Mucosa of rectum (tissue), 2 donors: ENCODE measurements at regions not wholly inside any gene's neighbourhood (a gene's known extent, or its start where the extent isn't known, plus 50 kb on each side); places are given as distances from the start of the nearest gene placed in this dataset.

Experiments
- H3K27ac ChIP-seq, 2 donors: one replicate each; pipeline ENCODE4 v1.7.0; 2013; ENCODE audit warnings: inconsistent platforms in 2 of 2, low read depth in 2 of 2, low read length in 2 of 2
- H3K27me3 ChIP-seq, 2 donors: one replicate each; pipeline ENCODE4 v1.7.0; 2013; ENCODE audit warnings: low read length in 2 of 2; ENCODE audit not compliant: control insufficient read depth in 2 of 2, insufficient read depth in 2 of 2
- H3K36me3 ChIP-seq, 2 donors: one replicate each; pipeline ENCODE4 v1.7.0; 2013; ENCODE audit warnings: low read length in 2 of 2; ENCODE audit not compliant: control insufficient read depth in 2 of 2, insufficient read depth in 2 of 2
- H3K4me1 ChIP-seq, 2 donors: one replicate each; pipeline ENCODE4 v1.7.0; 2013; ENCODE audit warnings: low read length in 2 of 2, mild to moderate bottlenecking in 1 of 2; ENCODE audit not compliant: control insufficient read depth in 2 of 2, insufficient read depth in 2 of 2
- H3K4me3 ChIP-seq, 2 donors: one replicate each; pipeline ENCODE4 v1.7.0; 2013; ENCODE audit warnings: low read length in 2 of 2
- H3K9ac ChIP-seq, 2 donors: one replicate each; pipeline ENCODE4 v1.7.0; 2013; ENCODE audit warnings: low read length in 2 of 2, low read depth in 1 of 2, mild to moderate bottlenecking in 1 of 2
- H3K9me3 ChIP-seq, 2 donors: one replicate each; pipeline ENCODE4 v1.7.0; 2013; ENCODE audit warnings: low read length in 2 of 2; ENCODE audit not compliant: control insufficient read depth in 2 of 2
- donor health status: healthy.
- donor health status: Normal muscosa, but diverticular disease.

- H3K36me3 ChIP-seq = no peaks in the 10 kb centered on the region
- no peak overlapping the region for H3K27ac ChIP-seq
- no peak overlapping the region for H3K9ac ChIP-seq
- no peaks in the 10 kb centered on the region for H3K9me3 ChIP-seq
- no peak overlapping the region for H3K4me3 ChIP-seq
- no peaks in the 10 kb centered on the region for H3K27me3 ChIP-seq
- no peaks in the 10 kb centered on the region for H3K4me1 ChIP-seq
Measured at GRCh38 chr4:22048323-22048722, 99.8 kb upstream of the KCNIP4 start.

- no peak overlapping the region for H3K9ac ChIP-seq
- H3K4me3 ChIP-seq = no peak overlapping the region
- no peaks in the 10 kb centered on the region for H3K9me3 ChIP-seq
- H3K27ac ChIP-seq = no peak overlapping the region
- H3K27me3 ChIP-seq = no peaks in the 10 kb centered on the region
- H3K4me1 ChIP-seq = no peaks in the 10 kb centered on the region
- no peaks in the 10 kb centered on the region for H3K36me3 ChIP-seq
Measured at GRCh38 chr4:22047793-22048192, 99.2 kb upstream of the KCNIP4 start.

GRCh38 chr4:22045051-22045630 is 96.6 kb upstream of the KCNIP4 start:
- no peak overlapping the region for H3K27ac ChIP-seq
- no peaks in the 10 kb centered on the region for H3K9me3 ChIP-seq
- H3K9ac ChIP-seq = no peak overlapping the region
- no peaks in the 10 kb centered on the region for H3K27me3 ChIP-seq
- no peak overlapping the region for H3K4me3 ChIP-seq
- no peaks in the 10 kb centered on the region for H3K36me3 ChIP-seq
- no peaks in the 10 kb centered on the region for H3K4me1 ChIP-seq

- Histone ChIP-seq H3K27me3 (no peaks in the 10 kb centered on the region), H3K4me1 (no peaks in the 10 kb centered on the region), H3K4me3 (no peak overlapping the region), H3K9me3 (no peaks in the 10 kb centered on the region), H3K36me3 (no peaks in the 10 kb centered on the region), H3K27ac (no peak overlapping the region), H3K9ac (no peak overlapping the region)
Measured at GRCh38 chr4:22031423-22031822, 82.9 kb upstream of the KCNIP4 start.

- Histone ChIP-seq H3K9ac (no peak overlapping the region), H3K9me3 (no peaks in the 10 kb centered on the region), H3K4me1 (no peaks in the 10 kb centered on the region), H3K27ac (no peak overlapping the region), H3K27me3 (no peaks in the 10 kb centered on the region), H3K36me3 (no peaks in the 10 kb centered on the region), H3K4me3 (no peak overlapping the region)
Measured at GRCh38 chr4:22030881-22031280, 82.3 kb upstream of the KCNIP4 start.

GRCh38 chr4:22030307-22030706 is 81.7 kb upstream of the KCNIP4 start:
- no peak overlapping the region for H3K4me3 ChIP-seq
- H3K9ac ChIP-seq = no peak overlapping the region
- H3K27ac ChIP-seq = no peak overlapping the region
- H3K36me3 ChIP-seq = no peaks in the 10 kb centered on the region
- no peaks in the 10 kb centered on the region for H3K27me3 ChIP-seq
- H3K9me3 ChIP-seq = no peaks in the 10 kb centered on the region
- no peaks in the 10 kb centered on the region for H3K4me1 ChIP-seq

GRCh38 chr4:22029803-22030202 is 81.2 kb upstream of the KCNIP4 start:
- Histone ChIP-seq H3K4me1 (no peaks in the 10 kb centered on the region), H3K27ac (no peak overlapping the region), H3K27me3 (no peaks in the 10 kb centered on the region), H3K36me3 (no peaks in the 10 kb centered on the region), H3K4me3 (no peak overlapping the region), H3K9me3 (no peaks in the 10 kb centered on the region), H3K9ac (no peak overlapping the region)

GRCh38 chr4:22021106-22021505 is 72.5 kb upstream of the KCNIP4 start:
- Histone ChIP-seq H3K9me3 (no peaks in the 10 kb centered on the region), H3K4me1 (no peaks in the 10 kb centered on the region), H3K27ac (no peak overlapping the region), H3K9ac (no peak overlapping the region), H3K4me3 (no peak overlapping the region), H3K27me3 (no peaks in the 10 kb centered on the region), H3K36me3 (no peaks in the 10 kb centered on the region)

- Histone ChIP-seq H3K4me1 (no peaks in the 10 kb centered on the region), H3K36me3 (no peaks in the 10 kb centered on the region), H3K4me3 (no peak overlapping the region), H3K9me3 (no peaks in the 10 kb centered on the region), H3K9ac (no peak overlapping the region), H3K27ac (no peak overlapping the region), H3K27me3 (no peaks in the 10 kb centered on the region)
Measured at GRCh38 chr4:22020129-22020528, 71.6 kb upstream of the KCNIP4 start.

GRCh38 chr4:22019676-22020075 is 71.1 kb upstream of the KCNIP4 start:
- H3K27ac ChIP-seq = no peak overlapping the region
- no peaks in the 10 kb centered on the region for H3K4me1 ChIP-seq
- no peaks in the 10 kb centered on the region for H3K27me3 ChIP-seq
- no peak overlapping the region for H3K4me3 ChIP-seq
- H3K9me3 ChIP-seq = no peaks in the 10 kb centered on the region
- no peaks in the 10 kb centered on the region for H3K36me3 ChIP-seq
- H3K9ac ChIP-seq = no peak overlapping the region

GRCh38 chr4:22014222-22014741 is 65.7 kb upstream of the KCNIP4 start:
- Histone ChIP-seq H3K4me1 (no peaks in the 10 kb centered on the region), H3K36me3 (no peaks in the 10 kb centered on the region), H3K9ac (no peak overlapping the region), H3K4me3 (no peak overlapping the region), H3K9me3 (no peaks in the 10 kb centered on the region), H3K27me3 (no peaks in the 10 kb centered on the region), H3K27ac (no peak overlapping the region)
